Lung (tissue), 11 donors: ENCODE measurements at regions not wholly inside any gene's neighbourhood (a gene's known extent, or its start where the extent isn't known, plus 50 kb on each side); places are given as distances from the start of the nearest gene placed in this dataset.

Experiments used
- ATAC-seq: fragments of 200-7000 bp; cut with Tn5 transposase; one replicate; pipeline ENCODE4 v1.9.1; 2020; ENCODE audit warnings: moderate number of reproducible peaks; ENCODE audit not compliant: insufficient read depth, low FRiP score
- DNase-seq, 3 donors: peaks; one replicate each; pipeline ENCODE4 v3.0.0-alpha.2; 2013 to 2017
- H3K27ac ChIP-seq, 2 donors: one replicate each; pipeline ENCODE4 v1.5.1; 2013; ENCODE audit warnings: mild to moderate bottlenecking in 2 of 2, moderate library complexity in 2 of 2, control low read depth in 1 of 2, inconsistent platforms in 1 of 2, low read depth in 1 of 2, low read length in 1 of 2
- H3K27me3 ChIP-seq, 3 donors: one replicate each; pipeline ENCODE4 v1.5.1; 2013; ENCODE audit warnings: low read length in 2 of 3; ENCODE audit not compliant: control insufficient read depth in 3 of 3, insufficient read depth in 3 of 3
- H3K36me3 ChIP-seq, 4 donors: one replicate each; pipeline ENCODE4 v1.5.1; 2013; ENCODE audit warnings: low read length in 4 of 4, mild to moderate bottlenecking in 1 of 4, moderate library complexity in 1 of 4; ENCODE audit not compliant: control insufficient read depth in 4 of 4, insufficient read depth in 4 of 4
- H3K4me1 ChIP-seq, 5 donors: one replicate each; pipeline ENCODE4 v1.5.1; 2013; ENCODE audit warnings: low read length in 5 of 5, mild to moderate bottlenecking in 2 of 5, moderate library complexity in 1 of 5; ENCODE audit not compliant: control insufficient read depth in 5 of 5, insufficient read depth in 5 of 5
- H3K4me3 ChIP-seq: one replicate; pipeline ENCODE4 v1.5.1; 2013; ENCODE audit warnings: mild to moderate bottlenecking, control low read depth, moderate library complexity
- H3K9ac ChIP-seq, 2 donors: one replicate each; pipeline ENCODE4 v1.5.1; 2013; ENCODE audit warnings: low read length in 2 of 2, control low read depth in 1 of 2; ENCODE audit not compliant: insufficient read depth in 1 of 2
- H3K9me3 ChIP-seq, 4 donors: one replicate each; pipeline ENCODE4 v1.5.1; 2013; ENCODE audit warnings: low read length in 3 of 4, mild to moderate bottlenecking in 1 of 4, moderate library complexity in 1 of 4; ENCODE audit not compliant: control insufficient read depth in 4 of 4, insufficient read depth in 3 of 4
- CTCF ChIP-seq: IDR thresholded peaks from 2 replicates; pipeline ENCODE4 v1.5.1; 2012; ENCODE audit warnings: mild to moderate bottlenecking; ENCODE audit errors: control extremely low read depth, extremely low read depth
- WGBS, 2 donors: extraction: QIAGEN DNeasy Blood & Tissue Kit; methylation state at CpG; one replicate each; pipeline ENCODE4 v1.1.7; 2013; 5-methylcytosine and 5-hydroxymethylcytosine counted together
- donor health status: control.
- donor health status: control.
- donor health status: Bipolar disorder and iron deficiency.
- donor health status: healthy.
- donor health status: DM: yes; HTN: yes; CAD: no.

DNA sequence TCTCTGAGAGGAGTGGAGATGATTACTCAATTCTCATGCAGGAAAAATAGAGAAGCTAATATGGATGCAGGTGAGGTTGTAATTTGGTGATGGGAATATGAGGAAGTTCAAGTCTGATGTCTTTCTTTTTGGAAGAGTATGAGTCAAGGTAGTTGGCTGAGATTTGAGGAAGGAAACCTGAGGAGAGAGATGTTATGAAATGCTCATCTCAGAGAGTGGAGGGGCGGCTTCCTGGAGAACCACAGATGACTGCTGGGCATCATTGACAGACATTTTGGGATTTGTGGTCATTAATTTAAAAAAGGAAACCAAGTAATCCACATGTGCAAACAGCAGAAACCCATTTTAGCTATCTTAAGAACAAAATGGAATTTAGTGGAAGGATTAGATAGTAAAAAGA lies 72.5 kb upstream of the UST start:
- Histone ChIP-seq H3K4me1 (no peaks in the 10 kb centered on the region), H3K9ac (no peak overlapping the region), H3K27ac (no peak overlapping the region), H3K4me3 (no peak overlapping the region), H3K36me3 (no peaks in the 10 kb centered on the region), H3K27me3 (no peaks in the 10 kb centered on the region), H3K9me3 (peaks cover 0 to 14% (median 9%) of the 10 kb centered on the region in 4 donors)
- DNase-seq, result no peak
- no peak for TF ChIP-seq CTCF
- ATAC-seq, result no peak
- 33 to 82% methylated on average over 1 of the region's 1 CpG for WGBS, 2 donors

DNA sequence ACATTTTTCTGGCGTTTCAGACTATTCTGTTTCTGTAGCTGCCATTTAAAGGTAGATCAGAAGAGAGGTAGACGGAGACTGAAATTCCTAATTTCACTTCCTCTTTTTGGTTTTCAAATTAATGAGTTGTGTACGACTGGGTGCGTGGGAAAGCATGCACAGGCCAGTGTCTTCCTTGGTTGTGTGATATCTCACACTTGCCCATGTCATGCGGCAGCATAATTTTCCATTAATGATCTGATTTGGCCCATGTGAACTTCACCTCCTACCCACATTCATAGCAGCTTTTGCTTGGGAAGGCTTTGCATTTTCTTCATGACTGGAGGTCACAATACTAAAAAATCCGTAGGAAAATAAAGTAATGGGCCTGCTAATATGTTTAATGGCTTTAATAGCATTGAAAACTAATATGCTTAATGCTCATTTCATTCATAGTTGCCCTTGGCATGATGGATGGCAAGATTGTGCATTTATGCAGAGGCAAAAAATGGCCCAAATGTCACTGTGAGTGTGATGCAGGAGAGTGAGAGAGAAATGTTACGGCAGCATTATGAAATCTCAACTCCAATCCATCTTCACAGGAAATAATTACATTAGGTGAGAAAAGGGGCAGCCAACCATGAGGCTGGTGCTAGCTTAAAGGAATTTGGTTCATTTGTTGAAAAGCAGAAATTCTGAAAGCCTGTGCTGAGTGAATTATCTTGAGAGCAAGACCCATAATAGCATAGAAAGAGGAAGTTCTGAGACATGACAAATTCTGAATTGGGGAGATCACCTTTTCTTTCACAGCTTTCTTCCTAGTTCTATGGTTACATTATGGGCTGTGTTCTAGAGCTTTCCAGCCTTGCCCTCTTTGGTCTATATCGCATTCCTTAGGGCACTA lies 69.0 kb upstream of the UST start:
- Histone ChIP-seq H3K4me1 (no peaks in the 10 kb centered on the region), H3K27ac (no peak overlapping the region), H3K9ac (no peak overlapping the region), H3K27me3 (no peaks in the 10 kb centered on the region), H3K4me3 (no peak overlapping the region), H3K36me3 (no peaks in the 10 kb centered on the region), H3K9me3 (peaks cover 0 to 6% (median 4%) of the 10 kb centered on the region in 4 donors)
- no peak for DNase-seq
- WGBS, 2 donors, result 52 to 70% methylated on average over 8 of the region's 8 CpGs
- ATAC-seq, result no peak
- TF ChIP-seq CTCF, result no peak

DNA sequence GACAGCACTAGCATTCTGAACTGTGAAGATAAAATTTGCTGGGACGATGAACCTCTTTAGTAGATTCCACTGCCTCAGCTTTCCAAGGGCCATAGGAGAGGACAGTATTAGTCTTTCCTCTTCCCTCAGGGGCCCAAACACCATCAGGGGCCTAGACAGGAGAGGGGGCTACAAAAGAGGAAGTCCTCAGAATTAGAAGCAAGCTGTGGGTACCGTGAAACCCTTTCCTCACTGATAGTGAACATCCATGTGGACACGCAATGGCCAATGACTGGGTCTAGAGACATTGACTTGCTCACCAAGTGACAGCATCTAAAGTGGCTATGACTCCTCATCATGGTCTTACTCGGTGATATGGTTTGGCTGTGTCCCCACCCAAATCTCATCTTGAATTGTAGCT lies 68.1 kb upstream of the UST start:
- Histone ChIP-seq H3K36me3 (no peaks in the 10 kb centered on the region), H3K4me1 (no peaks in the 10 kb centered on the region), H3K4me3 (no peak overlapping the region), H3K9ac (no peak overlapping the region), H3K27me3 (no peaks in the 10 kb centered on the region), H3K9me3 (peaks cover 0 to 5% (median 0%) of the 10 kb centered on the region in 4 donors), H3K27ac (no peak overlapping the region)
- 91 to 92% methylated on average over 4 of the region's 4 CpGs for WGBS, 2 donors
- DNase-seq (no peak), ATAC-seq (no peak)
- TF ChIP-seq CTCF, result no peak

DNA sequence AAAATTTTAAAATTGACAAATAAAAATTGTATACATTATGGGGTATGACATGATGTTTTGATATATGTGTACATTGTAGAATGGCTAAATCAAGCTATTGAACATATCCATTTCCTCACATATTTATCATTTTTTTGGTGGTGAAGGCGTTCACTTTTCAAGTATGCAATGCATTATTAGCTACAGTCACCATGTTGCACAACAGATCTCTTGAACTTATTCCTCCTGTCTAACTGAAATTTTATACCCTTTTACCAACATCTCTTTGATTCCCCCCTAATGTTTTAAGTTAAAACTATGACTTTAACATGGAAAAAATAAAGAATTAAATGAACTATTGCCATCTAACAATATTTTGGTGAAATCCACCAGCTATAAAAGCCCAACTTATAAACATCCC lies 65.2 kb upstream of the UST start:
- Histone ChIP-seq H3K36me3 (no peaks in the 10 kb centered on the region), H3K9ac (no peak overlapping the region), H3K4me3 (no peak overlapping the region), H3K9me3 (peaks cover 0 to 3% (median 0%) of the 10 kb centered on the region in 4 donors), H3K27ac (no peak overlapping the region), H3K27me3 (no peaks in the 10 kb centered on the region), H3K4me1 (no peaks in the 10 kb centered on the region)
- no peak for TF ChIP-seq CTCF
- 62 to 65% methylated on average over 1 of the region's 1 CpG for WGBS, 2 donors
- no peak for DNase-seq
- no peak for ATAC-seq
